GM23338 (cell line): ENCODE measurements at regions not wholly inside any gene's neighbourhood (a gene's known extent, or its start where the extent isn't known, plus 50 kb on each side); places are given as distances from the start of the nearest gene placed in this dataset.

Source experiments
- ATAC-seq: fragments of 200-7000 bp; cut with Tn5 transposase; 3 replicates; pipeline ENCODE4 v1.9.1; 2020
- DNase-seq: peaks from one replicate; pipeline ENCODE4 v3.0.0-alpha.2; 2015; ENCODE audit warnings: low spot score
- H2AFZ ChIP-seq: fragments of 200-600 bp; sonication (generic); 2 replicates; pipeline ENCODE4 v1.8.0; 2016; ENCODE audit warnings: antibody characterized with exemption, mild to moderate bottlenecking, moderate library complexity
- H3F3A ChIP-seq: fragments of 200-600 bp; sonication (generic); replicated peaks from 2 replicates; pipeline ENCODE4 v1.8.0; 2017; ENCODE audit warnings: antibody characterized with exemption, mixed run types, low read depth
- H3K27ac ChIP-seq: fragments of 200-600 bp; sonication (generic); 2 replicates; pipeline ENCODE4 v1.6.1; 2016; ENCODE audit warnings: low read depth
- H3K27me3 ChIP-seq: fragments of 200-600 bp; sonication (generic); 2 replicates; pipeline ENCODE4 v1.8.0; 2016; ENCODE audit warnings: mild to moderate bottlenecking, mixed run types, moderate library complexity; ENCODE audit not compliant: insufficient read depth
- H3K36me3 ChIP-seq: fragments of 200-600 bp; sonication (generic); 2 replicates; pipeline ENCODE4 v1.8.0; 2016; ENCODE audit warnings: mild to moderate bottlenecking; ENCODE audit not compliant: insufficient read depth
- H3K4me1 ChIP-seq: fragments of 200-600 bp; sonication (generic); 2 replicates; pipeline ENCODE4 v1.8.0; 2016; ENCODE audit warnings: mild to moderate bottlenecking, moderate library complexity; ENCODE audit not compliant: insufficient read depth
- H3K4me2 ChIP-seq: fragments of 200-600 bp; sonication (generic); 2 replicates; pipeline ENCODE4 v1.7.1; 2017; ENCODE audit warnings: mixed run types
- H3K4me3 ChIP-seq: fragments of 200-600 bp; sonication (generic); 2 replicates; pipeline ENCODE4 v1.6.1; 2016; ENCODE audit warnings: mixed run types
- H3K79me2 ChIP-seq: fragments of 200-600 bp; sonication (generic); replicated peaks from 2 replicates; pipeline ENCODE4 v1.8.0; 2017; ENCODE audit warnings: mild to moderate bottlenecking; ENCODE audit not compliant: insufficient read depth
- H3K9me2 ChIP-seq: fragments of 200-600 bp; sonication (generic); 2 replicates; pipeline ENCODE4 v1.8.0; 2017; ENCODE audit not compliant: insufficient read depth
- H4K20me1 ChIP-seq: fragments of 200-600 bp; sonication (generic); replicated peaks from 2 replicates; pipeline ENCODE4 v1.8.0; 2017; ENCODE audit warnings: mild to moderate bottlenecking; ENCODE audit not compliant: insufficient read depth
- H3K27ac Mint-ChIP-seq: 2 replicates; pipeline ENCODE4 v1.8.0; 2020; ENCODE audit warnings: inconsistent platforms, mild to moderate bottlenecking, moderate library complexity, mixed read lengths
- H3K27me3 Mint-ChIP-seq: 3 replicates; pipeline ENCODE4 v1.8.0; 2022; ENCODE audit warnings: low read depth, mild to moderate bottlenecking, moderate library complexity, mixed read lengths, inconsistent platforms; ENCODE audit not compliant: insufficient read depth, poor library complexity
- H3K36me3 Mint-ChIP-seq: 3 replicates; pipeline ENCODE4 v1.8.0; 2021; ENCODE audit warnings: low read depth, mild to moderate bottlenecking, inconsistent platforms, moderate library complexity, mixed read lengths
- H3K4me1 Mint-ChIP-seq: 3 replicates; pipeline ENCODE4 v1.8.0; 2020; ENCODE audit warnings: mild to moderate bottlenecking, inconsistent platforms, mixed read lengths
- H3K4me3 Mint-ChIP-seq: 3 replicates; pipeline ENCODE4 v1.8.0; 2021; ENCODE audit warnings: moderate library complexity, mild to moderate bottlenecking, inconsistent platforms, mixed read lengths
- H3K9me3 Mint-ChIP-seq: 3 replicates; pipeline ENCODE4 v1.8.0; 2020; ENCODE audit warnings: moderate library complexity, mild to moderate bottlenecking, inconsistent platforms, mixed read lengths
- CREB1 ChIP-seq: fragments of 250-450 bp; sonication (Bioruptor Pico); IDR thresholded peaks from 2 replicates; pipeline ENCODE4 v1.5.0; 2020; ENCODE audit warnings: low read depth, mild to moderate bottlenecking, moderate library complexity
- CTCF ChIP-seq, 2 experiments: fragments of 200-600 bp in 1 of 2; sonication (generic) in 1 of 2; conservative IDR thresholded peaks; 2 replicates each; pipeline versions ENCODE4 v1.5.1 to v1.6.1; 2016 to 2017; ENCODE audit warnings: antibody characterized with exemption in 2 of 2, low read depth in 2 of 2, mild to moderate bottlenecking in 2 of 2, moderate library complexity in 1 of 2
- ETS1 ChIP-seq: IDR thresholded peaks from 2 replicates; pipeline ENCODE4 v1.6.1; 2016; ENCODE audit warnings: antibody characterized with exemption
- EZH2 ChIP-seq: fragments of 200-600 bp; sonication (generic); IDR thresholded peaks from one replicate; pipeline ENCODE4 v1.8.0; 2017; ENCODE audit warnings: antibody characterized with exemption, mild to moderate bottlenecking, low read depth; ENCODE audit not compliant: unreplicated experiment
- EZH2phosphoT487 ChIP-seq: fragments of 200-600 bp; sonication (generic); IDR thresholded peaks from one replicate; pipeline ENCODE4 v1.8.1; 2018; ENCODE audit warnings: antibody characterized with exemption; ENCODE audit not compliant: unreplicated experiment
- JUNB ChIP-seq: IDR thresholded peaks from one replicate; pipeline ENCODE4 v1.6.1; 2016; ENCODE audit warnings: antibody characterized with exemption; ENCODE audit not compliant: unreplicated experiment
- REST ChIP-seq: IDR thresholded peaks from one replicate; pipeline ENCODE4 v1.6.1; 2018; ENCODE audit warnings: antibody characterized with exemption; ENCODE audit not compliant: unreplicated experiment
- STAT1 ChIP-seq: IDR thresholded peaks from one replicate; pipeline ENCODE4 v1.6.1; 2016; ENCODE audit warnings: antibody characterized with exemption; ENCODE audit not compliant: unreplicated experiment
- ZNF462 ChIP-seq: fragments of 250-450 bp; sonication (Bioruptor Pico); IDR thresholded peaks from 2 replicates; pipeline ENCODE4 v1.5.0; 2020; ENCODE audit warnings: mild to moderate bottlenecking, moderate library complexity

GRCh38 chr10:128605180-128605579 is 479.0 kb upstream of the MKI67 start:
- no peak overlapping the region for H3K27ac Mint-ChIP-seq
- H3K9me3 Mint-ChIP-seq, result no peaks in the 10 kb centered on the region
- ATAC-seq (no peak), DNase-seq (no peak)
- no peaks in the 10 kb centered on the region for H3K4me1 ChIP-seq
- no peaks in the 10 kb centered on the region for H3K27me3 Mint-ChIP-seq
- H3K9me2 ChIP-seq, result no peaks in the 10 kb centered on the region
- no peaks in the 10 kb centered on the region for H3F3A ChIP-seq
- H4K20me1 ChIP-seq, result no peaks in the 10 kb centered on the region
- no peaks in the 10 kb centered on the region for H3K79me2 ChIP-seq
- H3K4me3 Mint-ChIP-seq, result no peak overlapping the region
- no peak overlapping the region for H3K4me2 ChIP-seq
- H3K4me3 ChIP-seq, result no peak overlapping the region
- no peaks in the 10 kb centered on the region for H3K4me1 Mint-ChIP-seq
- no peak overlapping the region for H3K27ac ChIP-seq
- H3K36me3 ChIP-seq, result no peaks in the 10 kb centered on the region
- H3K27me3 ChIP-seq, result no peaks in the 10 kb centered on the region
- H2AFZ ChIP-seq, result no peak overlapping the region
- H3K36me3 Mint-ChIP-seq, result no peaks in the 10 kb centered on the region
- no peak for TF ChIP-seq REST
- TF ChIP-seq STAT1, result no peak
- TF ChIP-seq CTCF (conservative IDR thresholded peaks at IDR 0.05; ENCODE audit: low read depth in 2 of 2), result no peak
- no peak for TF ChIP-seq EZH2
- no peak for TF ChIP-seq EZH2phosphoT487
- TF ChIP-seq ETS1, result no peak
- no peak for TF ChIP-seq JUNB
- TF ChIP-seq CREB1 (CRISPR knock-in tag), result no peak
- TF ChIP-seq ZNF462 (CRISPR knock-in tag), result no peak
